Parathyroid adenoma (tissue), 2 donors: ENCODE measurements at regions not wholly inside any gene's neighbourhood (a gene's known extent, or its start where the extent isn't known, plus 50 kb on each side); places are given as distances from the start of the nearest gene placed in this dataset.

ENCODE experiments used
- H2AFZ ChIP-seq: fragments of 300-600 bp; sonication (generic); one replicate; pipeline ENCODE4 v1.7.0; 2017; ENCODE audit warnings: antibody characterized with exemption, mild to moderate bottlenecking
- H3K27ac ChIP-seq: fragments of 300-600 bp; sonication (generic); one replicate; pipeline ENCODE4 v1.7.0; 2017
- H3K27me3 ChIP-seq: fragments of 300-600 bp; sonication (generic); one replicate; pipeline ENCODE4 v1.7.0; 2017; ENCODE audit warnings: low read length; ENCODE audit not compliant: control insufficient read depth, insufficient read depth
- H3K36me3 ChIP-seq: fragments of 300-600 bp; sonication (generic); one replicate; pipeline ENCODE4 v1.7.0; 2017; ENCODE audit warnings: low read length; ENCODE audit not compliant: control insufficient read depth, insufficient read depth
- H3K4me1 ChIP-seq: fragments of 300-600 bp; sonication (generic); one replicate; pipeline ENCODE4 v1.7.0; 2017; ENCODE audit warnings: control low read depth
- H3K4me2 ChIP-seq: fragments of 300-600 bp; sonication (generic); one replicate; pipeline ENCODE4 v1.7.0; 2017; ENCODE audit warnings: low read length
- H3K4me3 ChIP-seq: fragments of 300-600 bp; sonication (generic); one replicate; pipeline ENCODE4 v1.7.0; 2017; ENCODE audit warnings: low read depth, low read length
- H3K79me2 ChIP-seq: fragments of 300-600 bp; sonication (generic); one replicate; pipeline ENCODE4 v1.7.0; 2017; ENCODE audit warnings: control low read depth
- H3K9ac ChIP-seq: fragments of 300-600 bp; sonication (generic); one replicate; pipeline ENCODE4 v1.7.0; 2017; ENCODE audit warnings: mild to moderate bottlenecking
- H3K9me3 ChIP-seq: fragments of 300-600 bp; sonication (generic); one replicate; pipeline ENCODE4 v1.7.0; 2017; ENCODE audit warnings: low read length; ENCODE audit not compliant: control insufficient read depth
- TF ChIP-seq, protein P1 (sequence below): fragments of 300-600 bp; sonication (generic); IDR thresholded peaks from one replicate; pipeline ENCODE4 v1.7.0; 2017; ENCODE audit warnings: antibody characterized with exemption, mild to moderate bottlenecking
- donor health status: primary hyperparathyroidism.

DNA sequence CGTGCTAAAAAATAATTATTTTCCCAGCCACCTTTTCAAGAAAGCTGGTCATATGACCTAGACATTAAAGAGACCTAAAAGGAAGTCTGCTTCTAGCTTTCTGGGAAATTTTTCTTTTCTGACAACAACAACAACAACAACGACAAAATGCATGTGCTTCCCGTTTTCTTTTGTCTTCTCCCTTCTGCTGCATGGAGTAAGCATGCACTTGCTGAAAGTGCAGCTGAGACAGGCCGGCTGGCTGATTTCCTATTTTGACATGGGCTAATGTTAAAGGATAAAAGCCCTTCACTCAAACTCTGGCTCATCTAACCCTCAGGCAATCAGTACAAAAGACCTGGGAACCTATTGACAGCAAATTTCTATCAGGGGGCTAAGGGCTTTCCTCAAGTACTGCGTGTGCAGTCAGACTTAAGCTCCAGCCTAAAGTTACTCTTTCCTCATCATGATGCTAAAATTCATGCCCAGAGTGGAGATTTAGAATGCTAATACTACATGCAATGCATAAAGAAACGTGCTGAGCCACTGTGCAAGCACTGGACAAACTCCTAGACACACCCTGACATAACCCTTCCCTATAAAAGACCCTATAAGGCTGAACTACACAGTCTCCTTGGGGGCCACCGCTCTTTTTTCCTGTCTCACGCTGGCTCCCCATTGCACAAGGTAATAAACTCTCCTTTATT, 811.1 kb downstream of the UQCRFS1 start:
- no peaks in the 10 kb centered on the region for H3K4me1 ChIP-seq
- H3K4me2 ChIP-seq, result no peak overlapping the region
- H3K27ac ChIP-seq, result no peak overlapping the region
- H3K27me3 ChIP-seq, result no peaks in the 10 kb centered on the region
- H2AFZ ChIP-seq, result no peak overlapping the region
- H3K9ac ChIP-seq, result no peak overlapping the region
- no peaks in the 10 kb centered on the region for H3K36me3 ChIP-seq
- H3K79me2 ChIP-seq, result no peaks in the 10 kb centered on the region
- no peak overlapping the region for H3K4me3 ChIP-seq
- H3K9me3 ChIP-seq, result no peaks in the 10 kb centered on the region
- TF ChIP-seq, protein P1, sequence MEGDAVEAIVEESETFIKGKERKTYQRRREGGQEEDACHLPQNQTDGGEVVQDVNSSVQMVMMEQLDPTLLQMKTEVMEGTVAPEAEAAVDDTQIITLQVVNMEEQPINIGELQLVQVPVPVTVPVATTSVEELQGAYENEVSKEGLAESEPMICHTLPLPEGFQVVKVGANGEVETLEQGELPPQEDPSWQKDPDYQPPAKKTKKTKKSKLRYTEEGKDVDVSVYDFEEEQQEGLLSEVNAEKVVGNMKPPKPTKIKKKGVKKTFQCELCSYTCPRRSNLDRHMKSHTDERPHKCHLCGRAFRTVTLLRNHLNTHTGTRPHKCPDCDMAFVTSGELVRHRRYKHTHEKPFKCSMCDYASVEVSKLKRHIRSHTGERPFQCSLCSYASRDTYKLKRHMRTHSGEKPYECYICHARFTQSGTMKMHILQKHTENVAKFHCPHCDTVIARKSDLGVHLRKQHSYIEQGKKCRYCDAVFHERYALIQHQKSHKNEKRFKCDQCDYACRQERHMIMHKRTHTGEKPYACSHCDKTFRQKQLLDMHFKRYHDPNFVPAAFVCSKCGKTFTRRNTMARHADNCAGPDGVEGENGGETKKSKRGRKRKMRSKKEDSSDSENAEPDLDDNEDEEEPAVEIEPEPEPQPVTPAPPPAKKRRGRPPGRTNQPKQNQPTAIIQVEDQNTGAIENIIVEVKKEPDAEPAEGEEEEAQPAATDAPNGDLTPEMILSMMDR, result no peak

DNA sequence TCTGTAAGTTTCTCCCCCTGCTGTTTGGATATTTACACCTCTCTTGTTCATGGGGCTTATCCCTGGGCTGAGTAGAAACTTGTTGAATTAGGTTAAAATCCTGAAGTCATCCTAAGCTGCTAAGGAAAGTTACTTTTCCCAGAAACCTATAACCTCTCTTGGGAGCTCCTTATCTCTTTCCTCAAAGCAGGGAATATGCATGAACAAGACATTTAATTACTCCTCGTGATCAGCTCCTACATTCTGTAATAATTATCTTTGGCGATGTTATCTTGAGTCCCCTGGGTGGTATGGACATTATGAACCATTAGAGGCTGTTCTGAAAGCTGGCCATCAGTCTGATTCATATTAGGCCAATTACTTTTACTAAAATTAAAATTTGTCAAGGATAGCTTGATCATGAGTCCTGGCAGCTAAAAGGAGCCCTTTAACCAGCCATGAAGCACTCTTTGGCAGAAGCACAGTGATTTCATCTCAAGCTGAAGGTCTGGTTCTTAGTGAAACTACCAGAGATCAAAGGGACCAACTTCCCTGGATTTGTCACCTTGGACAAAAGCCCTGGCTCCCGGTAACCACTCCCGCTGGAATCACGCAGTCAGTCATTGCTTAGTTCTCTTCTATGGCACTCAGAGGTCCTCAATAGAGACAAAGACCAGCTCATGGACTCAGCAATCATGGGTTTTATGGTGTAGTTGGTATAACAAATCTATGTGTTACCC, 811.8 kb downstream of the UQCRFS1 start:
- H3K9ac ChIP-seq, result no peak overlapping the region
- H3K4me1 ChIP-seq, result no peaks in the 10 kb centered on the region
- no peaks in the 10 kb centered on the region for H3K9me3 ChIP-seq
- no peak overlapping the region for H2AFZ ChIP-seq
- no peak overlapping the region for H3K27ac ChIP-seq
- H3K4me3 ChIP-seq, result no peak overlapping the region
- TF ChIP-seq, protein P1, result no peak
- H3K27me3 ChIP-seq, result no peaks in the 10 kb centered on the region
- no peak overlapping the region for H3K4me2 ChIP-seq
- no peaks in the 10 kb centered on the region for H3K36me3 ChIP-seq
- no peaks in the 10 kb centered on the region for H3K79me2 ChIP-seq

DNA sequence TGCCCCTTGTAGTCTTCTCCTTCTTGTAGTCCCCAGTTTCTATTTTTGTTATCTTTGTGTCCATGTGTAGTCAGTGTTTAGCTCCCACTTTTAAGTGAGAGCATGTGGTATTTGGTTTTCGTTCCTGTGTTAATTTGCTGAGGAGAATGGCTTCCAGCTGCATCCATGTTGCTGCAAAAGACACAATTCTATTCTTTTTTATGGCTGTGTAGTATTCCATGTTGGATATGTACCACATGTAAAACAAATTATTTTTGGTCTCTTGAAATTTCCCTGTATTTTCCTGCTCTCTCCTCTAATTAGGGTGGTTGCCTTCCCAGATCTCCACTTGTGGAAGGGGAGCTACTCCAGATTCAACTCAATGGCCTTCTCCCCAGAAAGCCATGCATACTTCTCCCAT, 813.8 kb downstream of the UQCRFS1 start:
- Histone ChIP-seq H3K4me3 (no peak overlapping the region), H2AFZ (no peak overlapping the region), H3K27ac (no peak overlapping the region), H3K9me3 (no peaks in the 10 kb centered on the region), H3K4me1 (no peaks in the 10 kb centered on the region), H3K9ac (no peak overlapping the region), H3K36me3 (no peaks in the 10 kb centered on the region), H3K79me2 (no peaks in the 10 kb centered on the region), H3K4me2 (no peak overlapping the region), H3K27me3 (no peaks in the 10 kb centered on the region)
- TF ChIP-seq, protein P1, result no peak

DNA sequence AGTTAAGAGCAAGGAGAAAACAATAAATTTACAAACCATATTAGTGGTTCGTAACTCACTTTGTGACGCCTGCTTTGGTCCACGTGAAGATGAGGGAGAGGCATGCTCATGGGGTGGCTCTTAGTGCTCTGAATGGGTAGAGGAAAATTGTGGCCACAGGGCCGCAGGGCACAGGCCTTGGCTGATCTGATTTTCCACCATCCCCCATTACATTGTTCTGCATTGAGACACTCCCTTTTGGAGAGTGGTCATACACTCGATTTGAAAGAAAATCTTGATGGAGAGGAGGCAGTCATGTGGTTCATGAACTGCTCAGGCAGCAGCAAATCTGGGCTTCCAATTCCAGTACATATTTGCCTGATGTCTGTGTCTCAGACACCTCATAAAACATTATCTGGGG, 815.2 kb downstream of the UQCRFS1 start:
- Histone ChIP-seq H3K4me3 (no peak overlapping the region), H3K27ac (no peak overlapping the region), H3K9ac (no peak overlapping the region), H3K4me1 (no peaks in the 10 kb centered on the region), H3K9me3 (no peaks in the 10 kb centered on the region), H2AFZ (no peak overlapping the region), H3K27me3 (no peaks in the 10 kb centered on the region), H3K36me3 (no peaks in the 10 kb centered on the region), H3K79me2 (no peaks in the 10 kb centered on the region), H3K4me2 (no peak overlapping the region)
- TF ChIP-seq, protein P1, result no peak
